ENCODE measurements at regions not wholly inside any gene's neighbourhood (a gene's known extent, or its start where the extent isn't known, plus 50 kb on each side); places are given as distances from the start of the nearest gene placed in this dataset.

DNA sequence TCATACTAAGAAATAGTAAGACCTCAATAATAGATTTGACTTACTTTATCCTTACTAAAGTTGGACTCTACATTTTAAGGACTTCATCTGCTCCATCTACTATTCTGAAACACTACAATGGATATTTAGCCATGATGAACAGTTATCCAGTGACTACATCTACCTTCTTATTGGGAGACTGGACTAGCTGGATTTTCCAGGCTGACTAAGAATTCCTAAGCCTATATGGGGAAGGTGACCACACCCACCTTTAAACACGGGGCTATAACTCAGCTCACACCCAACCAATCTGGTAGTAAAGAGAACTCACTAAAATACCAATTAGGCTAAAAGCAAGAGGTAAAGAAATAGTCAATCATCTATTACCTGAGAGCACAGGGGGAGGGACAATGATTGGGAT, 1438.4 kb downstream of the TECRL start:
- DNase-seq, result no peak

DNA sequence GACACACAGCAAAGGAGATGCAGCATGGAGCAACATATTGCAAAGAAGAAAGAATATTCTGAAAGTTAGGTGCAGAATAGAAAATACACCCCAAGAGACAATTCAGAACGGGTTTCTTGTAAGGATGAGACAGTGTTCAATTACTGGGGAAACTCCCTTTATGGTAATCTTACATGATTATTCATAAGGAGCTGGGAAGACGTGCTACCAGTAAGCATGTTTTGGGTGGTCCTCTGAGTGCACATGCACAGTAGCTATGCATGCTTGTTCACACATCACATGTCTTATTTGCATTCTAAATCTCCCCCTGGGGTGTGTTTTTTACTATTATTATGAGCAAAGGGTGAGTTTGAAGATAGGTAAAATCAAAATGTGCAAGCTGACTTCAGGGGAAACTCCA, 1448.8 kb downstream of the TECRL start:
- DNase-seq, result no peak

DNA sequence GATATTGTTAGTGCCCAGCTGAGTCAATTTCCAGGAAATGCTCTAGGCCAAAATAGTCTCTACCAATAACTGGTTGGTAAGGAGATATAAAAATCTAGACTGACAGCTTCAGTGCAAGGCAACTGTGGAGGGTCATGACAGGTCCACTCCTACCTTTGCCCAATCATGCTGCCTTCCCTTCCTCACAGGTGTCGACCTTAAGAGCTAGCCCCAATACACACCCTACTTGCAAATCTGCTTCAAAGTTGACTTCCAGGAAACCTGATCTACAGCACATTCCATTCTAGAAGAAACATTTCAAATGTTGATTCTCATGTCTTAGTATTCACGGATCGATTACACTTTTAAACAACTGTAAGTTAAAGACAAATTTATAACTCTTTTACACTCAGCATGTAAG, 1455.5 kb downstream of the TECRL start:
- no peak for DNase-seq

DNA sequence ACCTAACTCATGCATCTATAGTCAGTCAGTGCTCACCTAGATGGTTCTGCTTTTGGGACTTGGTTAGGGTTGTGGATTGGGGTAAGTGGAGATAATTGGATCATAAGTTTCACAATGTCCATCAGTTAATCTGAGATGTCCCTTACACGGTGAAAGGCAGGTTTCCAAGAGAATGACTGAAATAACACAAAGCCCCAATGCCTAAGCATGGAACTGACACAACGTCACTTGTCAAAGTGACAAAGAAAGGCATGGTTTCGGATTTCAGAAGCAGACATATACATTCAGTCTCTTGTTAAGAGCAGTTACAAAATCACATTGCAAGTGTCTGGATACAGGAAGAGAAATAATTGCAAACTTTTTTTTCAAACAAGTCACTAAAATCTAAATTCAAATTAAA, 1456.9 kb downstream of the TECRL start:
- DNase-seq, result no peak

DNA sequence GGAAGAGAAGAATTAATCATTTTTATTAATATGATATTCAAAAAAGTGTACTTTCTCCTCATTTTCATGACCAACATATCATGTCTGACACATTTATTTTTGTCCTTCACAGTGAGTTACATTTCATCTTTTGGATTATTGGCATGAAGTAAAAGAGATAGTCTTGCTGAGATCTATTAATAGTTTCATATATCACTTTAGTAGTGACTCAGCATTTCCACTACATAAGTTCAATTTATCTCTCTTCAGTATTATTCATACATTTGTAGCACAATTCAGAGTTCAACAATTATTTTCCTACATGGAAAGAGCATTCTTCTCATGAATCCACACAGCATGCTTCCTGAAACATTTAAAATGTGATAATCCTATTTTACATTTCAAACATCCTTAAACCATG, 1461.1 kb downstream of the TECRL start:
- no peak for DNase-seq

DNA sequence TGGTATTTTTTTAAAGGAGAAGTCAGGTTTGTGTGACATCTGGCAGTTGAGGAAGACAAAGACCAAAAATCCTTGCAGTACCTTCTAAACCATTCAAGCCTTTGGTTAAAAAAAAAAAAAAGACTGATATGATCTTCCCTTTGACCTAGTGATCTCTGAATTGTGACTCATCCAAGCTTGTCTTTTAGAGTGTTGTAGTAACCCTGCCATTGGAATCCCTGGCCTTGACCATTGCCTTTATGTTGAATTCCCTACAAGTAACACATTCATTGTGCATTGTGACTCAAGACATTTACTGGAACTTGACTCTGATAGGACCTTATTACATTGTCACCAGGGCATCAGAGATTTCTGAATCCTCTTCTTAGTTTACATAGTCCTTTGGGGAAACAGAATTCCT, 1469.0 kb downstream of the TECRL start:
- DNase-seq, result no peak

DNA sequence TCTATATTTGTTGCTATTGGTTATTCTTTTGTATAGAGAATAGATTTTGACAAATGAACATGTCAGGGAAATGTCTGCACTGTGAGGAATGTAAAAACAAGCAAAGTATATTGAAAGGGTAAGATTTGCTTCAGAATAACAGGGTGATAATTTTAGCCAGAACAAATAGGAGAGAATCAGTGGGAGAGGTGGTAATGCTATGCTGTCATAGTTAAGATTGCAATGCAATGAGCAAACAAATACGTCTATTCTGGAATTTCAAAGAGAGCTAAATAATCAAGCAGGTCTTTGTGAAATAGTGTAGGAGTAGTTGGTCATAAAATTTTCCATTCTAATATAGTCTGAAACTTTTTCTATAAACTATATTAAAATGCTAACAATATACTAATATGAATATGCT, 1478.4 kb downstream of the TECRL start:
- DNase-seq, result no peak

DNA sequence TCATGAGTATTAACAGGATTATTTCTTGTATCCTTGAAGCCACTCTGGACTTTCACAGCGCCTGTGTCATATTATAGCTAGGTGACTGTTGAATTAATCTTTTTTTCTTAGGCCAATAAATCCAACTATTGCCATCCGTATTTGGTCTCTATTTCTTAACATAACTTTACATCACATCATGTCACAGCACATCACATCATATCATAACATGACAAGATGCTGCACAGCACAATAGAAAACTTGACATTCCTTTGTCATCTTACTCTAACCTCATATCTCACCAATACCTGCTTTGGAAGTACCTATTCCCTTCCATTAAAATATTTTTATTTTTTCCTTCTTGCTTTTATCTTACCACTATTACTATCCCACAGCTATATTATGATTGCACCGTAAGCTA, 1480.8 kb downstream of the TECRL start:
- no peak for DNase-seq

DNA sequence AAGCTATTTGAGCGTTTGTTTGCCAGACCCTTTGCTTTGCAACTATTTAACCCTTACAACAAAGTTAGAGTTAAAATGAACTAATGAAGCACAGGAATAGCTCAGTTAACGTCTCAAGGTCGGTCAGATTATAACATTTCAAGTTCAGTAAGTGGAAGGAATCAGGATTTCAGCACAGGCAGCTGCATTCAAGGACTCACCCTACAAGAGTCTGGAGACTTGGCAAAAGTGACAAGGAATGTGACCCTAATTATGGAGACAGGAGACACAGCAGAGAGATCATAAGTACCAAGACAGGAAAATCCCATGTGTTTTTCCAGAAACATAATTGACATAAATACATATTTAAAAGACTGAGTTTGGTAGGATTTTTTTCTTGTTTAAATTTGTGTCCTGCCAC, 1481.7 kb downstream of the TECRL start:
- no peak for DNase-seq

DNA sequence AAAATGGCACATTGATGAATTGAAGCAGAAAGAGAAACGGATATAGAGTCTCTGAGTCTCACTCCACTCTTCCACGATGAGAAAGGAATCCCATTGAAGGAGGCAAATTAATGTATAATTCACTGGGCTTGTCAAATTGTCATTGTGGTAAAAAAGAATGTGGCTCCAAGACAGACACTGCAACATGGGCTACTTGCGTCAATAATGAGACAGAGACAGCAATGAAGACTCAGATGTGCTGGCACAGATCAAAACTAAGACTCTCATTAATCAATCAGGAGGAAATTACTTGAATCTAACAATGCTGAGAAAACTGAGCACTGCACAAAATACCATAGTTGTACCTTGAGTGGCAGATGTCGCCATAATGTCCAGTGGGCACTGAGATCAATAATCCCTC, 1485.5 kb downstream of the TECRL start:
- no peak for DNase-seq

DNA sequence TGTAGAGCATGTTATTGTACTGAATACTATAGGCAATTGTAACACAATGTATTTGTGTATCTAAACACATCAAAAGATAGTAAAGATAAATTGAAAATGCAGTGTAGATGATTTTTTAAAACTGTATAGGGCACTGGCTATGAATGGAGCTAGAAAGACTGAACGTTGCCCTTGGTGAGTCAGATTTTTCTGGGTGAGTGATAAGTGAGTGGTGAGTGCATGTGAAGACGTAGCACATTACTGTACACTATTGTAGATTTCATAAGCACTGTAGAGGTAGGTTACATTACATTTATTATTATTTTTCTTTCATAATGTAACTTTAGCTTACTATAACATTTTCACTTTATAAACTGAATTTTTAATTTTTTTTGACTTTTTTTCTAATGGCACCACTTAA, 1491.6 kb downstream of the TECRL start:
- DNase-seq, result no peak

DNA sequence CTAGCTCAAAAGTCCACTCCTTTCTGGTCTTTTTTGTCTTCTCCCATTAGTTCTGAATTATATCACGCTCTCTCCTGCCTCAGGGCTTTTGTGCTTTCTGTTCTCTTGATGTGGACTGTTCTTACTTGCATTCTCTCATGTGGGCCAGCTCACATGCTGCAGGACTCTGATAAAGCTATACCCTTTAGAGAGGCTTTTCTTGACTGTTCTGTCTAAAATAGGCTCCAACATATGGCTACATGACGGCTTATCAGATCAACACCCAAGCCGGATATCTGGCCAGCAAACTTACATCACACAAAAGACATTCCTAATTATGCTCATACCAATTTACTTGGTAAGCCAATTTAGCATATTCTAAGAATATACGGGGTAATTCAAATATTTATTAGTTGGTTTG, 1494.5 kb downstream of the TECRL start:
- DNase-seq, result no peak

DNA sequence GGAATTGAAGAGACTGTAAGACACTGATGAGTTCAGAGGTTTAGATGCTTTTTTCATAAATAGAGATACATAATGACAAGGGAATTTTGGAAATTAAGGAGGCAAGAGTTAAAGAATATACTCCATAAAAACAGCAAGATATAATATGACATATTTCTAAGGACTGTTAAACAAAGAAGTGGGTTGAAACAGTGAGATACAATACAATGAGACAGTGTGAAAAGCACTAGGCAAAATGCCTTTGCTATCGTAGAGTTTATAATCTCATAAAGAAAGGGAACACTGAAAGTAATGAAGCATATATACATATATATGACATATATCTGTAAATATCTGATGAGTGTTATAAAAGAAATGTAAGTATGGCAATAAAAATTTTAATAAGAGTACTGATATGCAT, 1496.2 kb downstream of the TECRL start:
- DNase-seq, result no peak

DNA sequence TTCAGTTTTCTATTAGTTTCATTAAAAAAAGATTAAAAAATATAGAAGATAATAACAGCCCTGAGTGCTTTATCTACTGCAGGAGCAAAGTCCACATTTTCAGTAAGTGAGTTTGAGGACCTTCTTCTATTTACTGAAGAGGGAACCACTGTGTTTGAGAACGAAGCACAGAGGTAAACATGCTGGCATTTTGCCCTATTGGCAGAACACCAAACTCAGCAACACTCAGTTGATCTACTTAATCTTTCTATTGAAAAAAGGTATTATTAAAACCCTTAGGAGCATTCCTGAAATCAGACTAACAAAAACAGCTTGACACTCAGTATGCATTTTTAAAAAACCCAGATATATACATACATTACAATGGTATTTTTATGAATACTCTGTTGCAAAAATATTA, 1496.7 kb downstream of the TECRL start:
- no peak for DNase-seq

DNA sequence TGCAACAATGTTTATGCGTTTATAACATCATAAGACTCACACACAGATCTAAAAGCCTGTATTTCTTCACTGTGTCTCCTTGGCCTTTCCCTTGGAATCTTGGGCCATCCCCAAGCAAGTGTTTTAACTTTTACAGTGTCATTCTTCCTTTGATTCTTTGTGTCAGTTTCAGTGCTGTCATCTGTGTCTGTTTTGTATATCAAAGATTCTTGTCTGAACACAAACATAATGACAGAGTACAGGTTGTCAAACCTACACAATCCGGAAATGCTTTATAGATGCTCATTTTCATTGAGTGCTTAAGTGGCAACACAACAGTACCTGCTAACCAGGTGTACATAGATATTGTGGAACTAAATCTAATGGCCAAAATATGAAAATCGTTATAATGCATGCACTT, 1500.0 kb downstream of the TECRL start:
- DNase-seq, result no peak

DNA sequence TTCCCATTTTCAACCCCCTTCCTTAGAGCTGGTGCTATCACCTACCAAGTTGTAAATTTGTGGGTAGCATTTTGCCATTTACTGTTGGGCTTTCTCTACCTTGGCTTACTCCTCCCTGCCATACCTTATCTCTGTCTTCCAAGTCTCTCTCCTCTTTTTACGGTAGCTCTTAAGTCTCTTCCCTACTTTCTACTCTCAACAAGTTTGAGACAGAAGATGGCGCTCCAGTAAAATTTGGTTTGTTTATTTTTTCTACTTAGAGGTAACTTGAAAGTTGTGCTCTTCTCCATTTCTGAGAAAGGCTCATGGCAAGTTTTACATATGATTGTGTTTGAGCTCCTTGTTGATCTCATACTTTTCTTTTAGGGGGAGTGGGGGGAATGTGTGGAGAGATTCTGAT, 1508.1 kb downstream of the TECRL start:
- DNase-seq, result no peak

DNA sequence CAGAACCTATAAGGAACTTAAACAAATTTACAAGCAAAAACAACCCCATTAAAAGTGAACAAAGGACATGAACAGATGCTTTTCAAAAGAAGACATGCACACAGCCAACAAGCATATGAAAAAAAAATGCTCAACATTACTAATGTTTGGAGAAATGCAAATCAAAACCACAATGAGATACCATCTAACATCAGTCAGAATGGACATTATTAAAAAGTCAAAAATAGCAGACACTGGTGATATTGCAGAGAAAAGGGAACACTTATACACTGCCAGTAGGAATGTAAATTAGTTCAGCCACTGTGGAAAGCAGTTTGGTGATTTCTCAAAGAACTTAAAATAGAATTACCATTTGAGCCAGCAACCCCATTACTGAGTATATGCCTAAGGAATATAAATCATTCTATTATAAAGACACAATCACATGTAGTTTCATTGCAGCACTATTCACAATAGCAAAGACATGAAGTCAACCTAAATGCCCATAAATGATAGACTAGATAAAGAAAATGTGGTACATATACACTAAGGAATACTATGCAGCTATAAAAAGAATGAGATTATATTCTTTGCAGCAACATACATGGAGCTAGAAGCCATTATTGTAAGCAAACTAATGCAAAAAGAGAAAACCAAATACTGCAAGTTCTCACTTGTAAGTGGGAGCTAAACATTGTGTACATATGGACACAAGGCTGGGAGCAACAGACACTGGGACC, 1509.4 kb downstream of the TECRL start:
- no peak for DNase-seq

DNA sequence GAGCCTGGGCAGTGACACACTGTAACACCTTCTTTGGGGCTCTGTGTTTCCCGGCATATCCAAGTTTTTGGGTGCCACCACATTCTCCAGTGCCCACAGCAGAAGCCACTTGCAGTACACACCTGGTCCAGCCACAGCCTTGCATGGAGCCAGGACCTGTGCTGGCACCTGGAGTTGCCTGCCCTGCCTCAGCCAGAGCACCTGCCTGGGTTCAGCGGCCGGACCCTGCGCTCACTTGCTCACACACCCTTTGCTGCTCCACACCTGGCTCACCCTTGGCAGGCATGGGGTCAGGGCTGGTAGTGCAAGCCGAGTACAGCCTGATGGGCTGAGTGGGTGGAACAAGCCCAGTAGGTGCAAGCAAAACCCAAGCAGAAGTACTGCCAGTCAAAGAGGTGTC, 1511.1 kb downstream of the TECRL start:
- DNase-seq, result no peak

DNA sequence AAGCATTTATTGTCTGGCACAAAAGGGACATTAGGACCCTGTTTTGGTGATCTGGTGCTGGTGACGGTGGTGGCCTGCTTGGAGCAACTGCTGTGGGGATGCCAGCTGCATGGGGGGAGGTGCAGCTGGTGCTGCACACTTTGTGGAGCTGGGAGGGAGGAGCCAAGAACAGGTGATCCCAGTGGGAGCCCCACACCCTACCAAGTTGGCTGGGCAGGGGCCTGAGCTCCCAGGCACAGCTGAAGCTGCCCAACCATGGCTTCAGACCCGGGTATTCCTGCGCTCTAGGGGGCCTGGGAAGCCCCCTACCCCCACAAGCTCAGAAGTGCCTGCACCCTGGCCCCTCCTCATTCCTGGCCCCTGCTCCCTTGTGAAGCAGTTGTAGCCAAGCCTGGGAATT, 1512.5 kb downstream of the TECRL start:
- no peak for DNase-seq

DNA sequence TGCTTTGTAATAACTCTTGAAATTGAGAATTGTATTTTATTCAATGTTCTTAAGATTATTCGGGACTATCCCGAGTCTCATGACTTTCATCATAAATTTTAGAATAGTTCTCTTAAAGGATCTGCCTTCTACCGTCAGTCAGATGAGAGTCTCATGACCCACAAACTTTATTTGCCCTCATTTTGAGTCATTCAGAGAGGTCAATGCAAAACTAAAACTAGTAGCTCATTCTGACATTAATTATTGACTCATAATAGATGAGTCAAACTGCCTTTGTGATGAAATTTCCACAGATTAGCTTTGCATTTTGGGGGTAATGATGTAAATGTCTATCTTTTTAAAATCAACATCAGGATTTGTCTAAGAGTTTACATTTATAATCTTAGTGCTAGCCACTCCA, 1527.3 kb downstream of the TECRL start:
- no peak for DNase-seq

DNA sequence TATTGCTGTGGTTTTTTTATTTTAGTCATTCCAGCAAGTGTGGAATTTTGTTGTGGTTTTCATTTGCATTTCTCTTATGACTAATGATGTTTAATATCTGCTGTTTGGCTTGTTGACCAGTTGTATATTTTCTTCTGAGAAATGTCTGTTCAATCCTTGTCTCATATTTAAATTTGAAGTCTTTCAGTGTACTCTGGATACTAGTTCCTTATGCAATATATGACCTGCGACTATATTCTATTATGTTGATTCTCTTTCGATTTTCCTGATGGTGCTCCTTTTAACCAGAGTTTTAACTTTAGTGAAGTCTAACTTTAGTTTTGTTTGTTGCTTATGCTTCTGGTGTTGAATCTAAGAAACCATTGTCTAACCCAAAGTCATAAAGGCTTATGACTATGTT, 1528.0 kb downstream of the TECRL start:
- no peak for DNase-seq

DNA sequence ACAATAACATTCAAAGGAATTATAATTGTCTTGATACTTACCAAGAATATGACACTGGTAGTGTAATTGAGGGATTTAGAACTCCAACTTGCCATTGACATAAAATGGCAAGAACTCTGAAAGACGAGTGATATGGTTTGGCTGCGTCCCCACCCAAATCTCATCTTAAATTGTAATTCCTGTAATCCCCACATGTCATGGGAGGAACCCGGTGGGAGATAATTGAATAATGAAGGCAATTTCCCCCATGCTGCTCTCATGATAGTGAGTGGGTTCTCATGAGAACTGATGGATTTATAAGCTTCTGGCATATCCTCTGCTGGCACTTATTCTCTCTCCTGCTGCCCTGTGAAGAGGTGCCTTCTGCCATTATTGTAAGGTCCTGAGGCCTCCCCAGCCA, 1536.4 kb downstream of the TECRL start:
- DNase-seq, result no peak

DNA sequence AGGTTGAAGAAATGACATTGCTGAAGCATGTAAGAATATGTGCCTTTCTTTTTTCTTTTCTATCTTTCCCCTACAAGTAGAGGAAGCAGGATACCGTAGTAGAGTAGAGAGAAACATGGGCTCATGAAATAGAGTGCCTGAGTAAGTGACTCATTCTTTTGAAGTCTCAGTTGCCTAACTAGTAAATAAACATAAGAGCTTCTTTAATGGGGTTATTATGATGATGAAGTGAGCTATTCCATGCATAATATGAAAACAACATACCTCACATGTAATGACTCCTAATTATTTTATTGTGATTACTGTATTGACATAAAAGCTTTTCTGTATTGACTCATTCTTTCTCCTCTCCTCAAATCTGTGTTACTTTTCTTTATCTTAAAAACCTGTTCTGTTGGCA, 1538.2 kb downstream of the TECRL start:
- no peak for DNase-seq

DNA sequence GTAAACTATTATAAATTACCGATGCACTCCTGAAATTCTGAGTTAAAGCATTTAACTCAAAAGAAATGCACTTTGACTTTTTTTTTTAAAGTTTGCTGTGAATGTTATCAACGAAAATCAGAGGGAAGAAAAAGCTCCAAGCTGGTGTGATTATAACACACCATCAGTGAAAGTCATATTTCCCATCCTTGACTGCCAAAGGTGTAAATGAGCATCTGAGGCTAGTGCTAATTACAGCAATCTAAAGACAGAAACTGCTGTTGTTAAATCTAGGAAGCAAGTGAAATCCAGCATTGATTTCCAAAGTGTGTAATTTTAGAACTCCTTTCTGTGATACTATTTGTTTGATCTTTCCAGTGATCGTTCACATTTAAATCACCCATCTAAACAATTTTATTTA, 1538.8 kb downstream of the TECRL start:
- DNase-seq, result no peak

DNA sequence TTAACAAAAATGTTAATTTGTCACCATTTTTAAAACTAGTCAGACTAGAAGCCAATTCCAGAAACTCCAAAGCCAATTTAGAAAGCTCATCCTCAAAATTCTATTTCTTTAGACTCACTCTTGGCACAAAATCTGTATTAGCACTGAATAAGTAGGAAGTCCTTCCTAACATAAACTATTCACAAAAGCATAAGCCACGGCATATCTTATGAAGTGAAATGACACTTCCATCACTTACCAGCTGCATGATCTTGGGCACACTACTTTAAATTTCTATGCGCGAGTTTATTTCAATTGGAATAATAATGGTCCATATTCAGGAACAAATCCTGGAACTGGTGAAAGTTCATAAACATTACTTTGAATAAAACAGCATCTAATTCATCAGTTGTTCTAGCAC, 1544.0 kb downstream of the TECRL start:
- DNase-seq, result no peak

DNA sequence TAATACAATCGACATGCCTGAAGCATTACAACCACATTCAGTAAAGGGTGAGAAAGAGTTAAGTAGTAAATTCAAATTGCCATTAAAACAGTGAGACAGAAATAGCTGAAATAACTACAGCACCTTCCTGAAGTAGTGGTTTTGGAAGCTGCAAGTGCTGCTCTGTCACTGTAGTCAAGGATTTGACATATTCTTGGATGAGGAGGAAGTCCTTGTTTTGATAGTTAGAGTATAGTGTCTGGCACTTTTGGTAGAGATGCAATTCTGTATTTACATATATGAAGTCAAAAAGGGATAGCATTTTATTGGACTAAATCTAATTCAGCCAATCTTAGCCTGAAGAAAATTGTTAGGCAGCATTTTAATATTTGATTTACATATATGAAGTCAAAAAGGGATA, 1559.6 kb downstream of the TECRL start:
- no peak for DNase-seq
